Upper lobe of left lung (tissue), 6 donors: ENCODE measurements at regions not wholly inside any gene's neighbourhood (a gene's known extent, or its start where the extent isn't known, plus 50 kb on each side); places are given as distances from the start of the nearest gene placed in this dataset.

Source experiments
- ATAC-seq, 2 donors: fragments of 200-7000 bp; cut with Tn5 transposase; one replicate each; pipeline ENCODE4 v1.9.1; 2022; ENCODE audit warnings: mild to moderate bottlenecking in 2 of 2, moderate library complexity in 2 of 2; ENCODE audit not compliant: low FRiP score in 2 of 2
- DNase-seq, 2 donors: peaks; one replicate each; pipeline ENCODE4 v3.0.0-alpha.2; 2019 to 2020
- H3K27ac ChIP-seq, 4 donors: fragments of 200-600 bp; sonication (generic); one replicate each; pipeline ENCODE4 v1.5.1; 2016 to 2019
- H3K27me3 ChIP-seq, 4 donors: fragments of 200-600 bp; sonication (generic); one replicate each; pipeline ENCODE4 v1.5.1; 2017 to 2019
- H3K36me3 ChIP-seq, 4 donors: fragments of 200-600 bp; sonication (generic); one replicate each; pipeline ENCODE4 v1.5.1; 2016 to 2019
- H3K4me1 ChIP-seq, 4 donors: fragments of 200-600 bp; sonication (generic); one replicate each; pipeline ENCODE4 v1.5.1; 2018 to 2019
- H3K4me3 ChIP-seq, 4 donors: fragments of 200-600 bp; sonication (generic); one replicate each; pipeline ENCODE4 v1.5.1; 2017 to 2019; ENCODE audit warnings: mild to moderate bottlenecking in 2 of 4, moderate library complexity in 1 of 4
- H3K9me3 ChIP-seq, 4 donors: fragments of 200-600 bp; sonication (generic); one replicate each; pipeline ENCODE4 v1.5.1; 2018 to 2019
- EP300 ChIP-seq, 4 donors: sonication (generic); formaldehyde crosslinking; IDR thresholded peaks; one replicate each; pipeline ENCODE4 v1.5.1; 2017; ENCODE audit warnings: antibody characterized with exemption in 4 of 4, control low read depth in 2 of 4
- POLR2A ChIP-seq, 4 donors: fragments of 450-650 bp; IDR thresholded peaks; one replicate each; pipeline ENCODE4 v1.5.1; 2016 to 2017; ENCODE audit warnings: antibody characterized with exemption in 4 of 4, mild to moderate bottlenecking in 2 of 4
- POLR2AphosphoS5 ChIP-seq, 2 donors: sonication (generic); formaldehyde crosslinking; IDR thresholded peaks; one replicate each; pipeline ENCODE4 v1.5.1; 2017; ENCODE audit warnings: antibody characterized with exemption in 2 of 2
- WGBS, 2 donors: methylation state at CpG; one replicate each; pipeline ENCODE4 v1.1.5; 2017 to 2018; 5-methylcytosine and 5-hydroxymethylcytosine counted together
- TF ChIP-seq, protein P1 (sequence below), 6 experiments: fragments of 450-650 bp in 4 of 6; fragments of 200-600 bp in 2 of 6; sonication (generic) in 2 of 6; IDR thresholded peaks; one replicate each; pipeline ENCODE4 v1.5.1; 2016 to 2019; ENCODE audit warnings: antibody characterized with exemption in 6 of 6
- donor health status: DM: no; HTN: no; CAD: no; lungs with moderate emphysema.
- donor health status: DM: no; HTN: yes; CAD: no; lungs with severe emphysema.

DNA sequence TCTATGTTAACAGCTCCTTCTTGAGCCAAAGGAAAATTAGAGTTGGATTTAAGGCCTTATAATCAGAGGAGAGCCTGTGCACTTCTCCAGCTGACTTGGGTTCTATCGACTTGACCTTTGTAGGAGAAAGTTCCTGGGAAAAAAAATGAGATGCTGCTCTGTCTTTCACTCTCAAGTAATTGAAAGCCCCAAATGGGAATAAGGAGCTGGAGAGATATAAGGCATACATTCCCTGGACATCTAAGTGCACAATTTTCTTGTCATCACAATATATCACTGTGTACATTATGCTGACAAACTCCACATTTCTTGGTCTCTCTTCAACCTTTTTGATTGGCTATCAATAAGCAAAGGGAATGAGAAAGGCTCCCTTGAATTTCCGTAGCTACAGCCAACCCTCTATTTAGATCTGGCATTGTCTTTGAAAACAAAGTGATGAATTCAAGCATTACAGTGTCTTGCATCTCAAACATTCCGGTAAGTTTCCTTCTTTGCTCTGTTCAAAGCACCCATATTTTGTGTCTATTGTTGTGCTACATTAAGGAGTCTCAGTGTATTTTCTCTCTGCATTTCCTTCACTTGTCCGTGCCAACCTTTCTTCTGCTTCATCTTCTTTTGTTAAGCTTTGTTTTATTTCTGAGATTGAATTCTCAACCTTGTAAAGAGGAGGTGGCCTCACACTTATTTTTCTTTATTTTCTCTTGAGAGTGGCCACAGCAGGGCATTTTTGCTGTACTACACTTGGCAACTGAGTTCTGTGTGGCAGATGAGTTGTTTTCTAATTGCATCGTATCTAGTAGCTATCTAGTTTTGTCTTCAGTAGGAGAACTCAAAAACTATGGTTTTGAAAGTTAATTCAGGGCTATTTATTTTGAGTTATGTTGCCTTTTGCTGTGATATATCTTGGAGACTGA lies 450.3 kb upstream of the MAN1A1 start:
- no peaks in the 10 kb centered on the region for H3K27me3 ChIP-seq
- 77 to 84% methylated on average over 5 of the region's 5 CpGs for whole genome bisulfite sequencing, 2 donors
- H3K36me3 ChIP-seq: no peaks in the 10 kb centered on the region
- no peaks in the 10 kb centered on the region for H3K4me1 ChIP-seq
- no peaks in the 10 kb centered on the region for H3K9me3 ChIP-seq
- DNase-seq (no peak), ATAC-seq (no peak)
- TF ChIP-seq POLR2AphosphoS5 (IDR thresholded peaks at IDR 0.05) (no peak), EP300 (IDR thresholded peaks at IDR 0.05) (no peak), POLR2A (IDR thresholded peaks at IDR 0.05) (no peak)
- TF ChIP-seq, protein P1, sequence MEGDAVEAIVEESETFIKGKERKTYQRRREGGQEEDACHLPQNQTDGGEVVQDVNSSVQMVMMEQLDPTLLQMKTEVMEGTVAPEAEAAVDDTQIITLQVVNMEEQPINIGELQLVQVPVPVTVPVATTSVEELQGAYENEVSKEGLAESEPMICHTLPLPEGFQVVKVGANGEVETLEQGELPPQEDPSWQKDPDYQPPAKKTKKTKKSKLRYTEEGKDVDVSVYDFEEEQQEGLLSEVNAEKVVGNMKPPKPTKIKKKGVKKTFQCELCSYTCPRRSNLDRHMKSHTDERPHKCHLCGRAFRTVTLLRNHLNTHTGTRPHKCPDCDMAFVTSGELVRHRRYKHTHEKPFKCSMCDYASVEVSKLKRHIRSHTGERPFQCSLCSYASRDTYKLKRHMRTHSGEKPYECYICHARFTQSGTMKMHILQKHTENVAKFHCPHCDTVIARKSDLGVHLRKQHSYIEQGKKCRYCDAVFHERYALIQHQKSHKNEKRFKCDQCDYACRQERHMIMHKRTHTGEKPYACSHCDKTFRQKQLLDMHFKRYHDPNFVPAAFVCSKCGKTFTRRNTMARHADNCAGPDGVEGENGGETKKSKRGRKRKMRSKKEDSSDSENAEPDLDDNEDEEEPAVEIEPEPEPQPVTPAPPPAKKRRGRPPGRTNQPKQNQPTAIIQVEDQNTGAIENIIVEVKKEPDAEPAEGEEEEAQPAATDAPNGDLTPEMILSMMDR (IDR thresholded peaks at IDR 0.05): no peak
- H3K4me3 ChIP-seq: no peak overlapping the region
- H3K27ac ChIP-seq: no peak overlapping the region

DNA sequence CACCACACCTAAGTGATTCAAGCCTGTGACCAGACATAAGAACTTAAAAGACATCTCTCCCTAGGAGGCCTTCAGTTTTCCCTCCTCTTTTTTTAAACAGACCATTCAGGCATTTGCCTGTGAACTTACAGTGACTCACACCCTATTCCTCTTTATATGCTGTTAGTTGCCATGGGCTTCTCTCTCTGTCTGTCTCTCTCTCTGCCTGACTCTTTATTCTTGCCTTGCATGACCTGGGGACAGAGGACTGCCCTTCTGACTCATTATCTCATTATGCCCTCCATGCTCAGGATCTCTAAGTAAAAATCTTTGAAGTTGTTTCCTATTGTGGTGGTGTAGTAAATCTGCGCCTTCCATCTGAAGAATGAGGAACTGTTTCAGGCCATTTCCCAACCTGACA lies 442.2 kb upstream of the MAN1A1 start:
- 83 to 93% methylated on average over 1 of the region's 1 CpG for WGBS, 2 donors
- TF ChIP-seq, protein P1 (IDR thresholded peaks at IDR 0.05): no peak
- TF ChIP-seq POLR2A (IDR thresholded peaks at IDR 0.05): no peak
- no peak for TF ChIP-seq POLR2AphosphoS5 (IDR thresholded peaks at IDR 0.05)
- no peak for TF ChIP-seq EP300 (IDR thresholded peaks at IDR 0.05)
- H3K36me3 ChIP-seq: no peaks in the 10 kb centered on the region
- no peak for ATAC-seq
- no peak for DNase-seq
- no peak overlapping the region for H3K4me3 ChIP-seq
- H3K27ac ChIP-seq: no peak overlapping the region
- H3K27me3 ChIP-seq: no peaks in the 10 kb centered on the region
- H3K9me3 ChIP-seq: no peaks in the 10 kb centered on the region
- H3K4me1 ChIP-seq: no peaks in the 10 kb centered on the region

DNA sequence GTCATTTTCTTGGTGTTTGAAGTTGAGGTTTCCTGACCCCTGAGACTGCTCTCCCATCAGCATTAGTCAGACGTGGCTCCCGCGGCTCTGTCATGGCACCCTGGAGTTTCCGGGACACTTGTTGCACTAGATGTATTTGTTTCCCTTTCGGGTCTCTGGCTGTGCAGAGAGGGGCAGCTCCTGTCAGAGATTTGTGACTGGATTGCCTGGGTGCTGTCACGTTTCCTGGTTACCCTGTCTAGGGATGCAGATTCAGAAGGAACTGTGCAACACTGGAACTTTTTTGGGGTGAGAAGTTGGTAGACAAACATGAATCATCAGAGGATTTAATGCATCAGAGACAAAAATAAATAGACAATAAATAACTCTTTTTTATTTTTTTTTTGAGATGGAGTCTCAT lies 431.8 kb upstream of the MAN1A1 start:
- Histone ChIP-seq H3K4me3 (no peak overlapping the region), H3K36me3 (no peaks in the 10 kb centered on the region), H3K4me1 (no peaks in the 10 kb centered on the region), H3K9me3 (no peaks in the 10 kb centered on the region), H3K27me3 (no peaks in the 10 kb centered on the region), H3K27ac (no peak overlapping the region)
- no peak for DNase-seq
- TF ChIP-seq EP300 (IDR thresholded peaks at IDR 0.05): no peak
- TF ChIP-seq, protein P1 (IDR thresholded peaks at IDR 0.05): no peak
- TF ChIP-seq POLR2A (IDR thresholded peaks at IDR 0.05): no peak
- TF ChIP-seq POLR2AphosphoS5 (IDR thresholded peaks at IDR 0.05): no peak
- 76 to 78% methylated on average over 6 of the region's 6 CpGs for WGBS, 2 donors
- no peak for ATAC-seq

DNA sequence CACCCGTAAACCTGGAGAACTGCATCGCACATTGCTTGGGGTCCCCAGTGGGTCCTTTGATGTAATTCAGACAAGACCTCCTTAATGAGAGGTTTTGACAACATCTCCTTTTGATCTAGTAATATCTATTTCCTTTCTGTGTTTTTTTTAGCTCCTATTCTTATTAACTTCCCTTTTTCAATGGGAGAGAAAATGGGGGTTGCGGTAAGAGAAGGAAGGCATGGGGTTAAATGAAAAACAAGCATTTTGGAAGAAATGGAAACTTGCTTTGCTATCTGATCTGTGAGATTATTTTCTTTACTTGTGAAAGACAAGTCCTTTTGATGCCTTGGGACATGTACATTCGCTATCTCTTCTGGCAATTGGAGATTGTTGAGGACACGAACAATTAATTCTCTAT lies 418.6 kb upstream of the MAN1A1 start:
- Histone ChIP-seq H3K9me3 (peaks cover 0 to 5% (median 0%) of the 10 kb centered on the region in 4 donors), H3K4me1 (no peaks in the 10 kb centered on the region), H3K36me3 (no peaks in the 10 kb centered on the region), H3K27me3 (no peaks in the 10 kb centered on the region), H3K27ac (no peak overlapping the region), H3K4me3 (no peak overlapping the region)
- no peak for ATAC-seq
- 53 to 56% methylated on average over 5 of the region's 5 CpGs for WGBS, 2 donors
- no peak for TF ChIP-seq POLR2A (IDR thresholded peaks at IDR 0.05)
- TF ChIP-seq, protein P1 (IDR thresholded peaks at IDR 0.05): no peak
- no peak for TF ChIP-seq EP300 (IDR thresholded peaks at IDR 0.05)
- no peak for TF ChIP-seq POLR2AphosphoS5 (IDR thresholded peaks at IDR 0.05)
- DNase-seq: no peak
